ENCODE measurements at regions not wholly inside any gene's neighbourhood (a gene's known extent, or its start where the extent isn't known, plus 50 kb on each side); places are given as distances from the start of the nearest gene placed in this dataset.

DNA sequence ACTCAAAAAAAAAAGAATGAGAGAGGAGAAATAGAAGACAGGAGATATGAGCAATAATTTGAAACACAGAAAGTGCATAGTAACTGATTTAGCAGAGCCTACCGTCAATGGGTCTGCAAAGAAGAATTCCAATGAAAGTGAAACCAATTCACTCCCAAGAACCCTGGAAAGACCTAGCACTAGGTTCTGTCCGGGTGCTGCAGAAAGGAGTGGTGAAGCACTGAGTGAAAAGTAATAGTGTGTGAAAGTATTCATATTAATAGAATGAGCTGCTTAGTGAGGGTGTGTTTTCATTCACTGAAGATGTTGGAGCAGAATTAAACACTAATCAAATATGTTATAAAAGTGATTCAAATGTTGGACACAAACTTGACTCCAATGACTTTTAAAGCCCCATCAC, 51.3 kb upstream of the SLC30A5 start:
- TF ChIP-seq CTCF (IDR thresholded peaks at IDR 0.05) (no peak), POLR2A (IDR thresholded peaks at IDR 0.05) (no peak)

Data from ovary (tissue), 3 donors.